SW480 (cell line): ENCODE measurements at regions not wholly inside any gene's neighbourhood (a gene's known extent, or its start where the extent isn't known, plus 50 kb on each side); places are given as distances from the start of the nearest gene placed in this dataset.
A peak's percentile ranks its signal among the peaks of the same experiment; 100 is the strongest.

ENCODE experiments used
- DNase-seq: peaks from one replicate; pipeline ENCODE4 v3.0.0-alpha.2; 2016; ENCODE audit warnings: low spot score

DNA sequence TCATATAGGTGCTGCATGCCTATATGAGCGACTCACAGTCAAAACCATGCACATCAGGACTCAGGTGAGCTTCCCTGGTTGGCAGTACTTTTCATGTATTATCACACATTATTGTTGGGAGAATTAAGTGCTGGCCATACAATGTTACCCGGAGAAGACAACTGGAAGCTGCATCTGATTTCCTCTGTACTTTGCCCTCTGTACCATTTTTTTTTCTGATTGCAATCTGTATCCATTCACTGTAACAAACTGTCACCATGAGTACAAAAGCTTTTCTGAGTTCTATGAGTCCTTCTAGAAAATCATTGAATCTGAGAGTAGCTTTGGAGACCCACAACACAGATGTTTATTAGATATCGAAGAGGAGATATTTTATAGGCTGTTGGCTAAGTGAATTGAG, 651.0 kb downstream of the NR2F1-AS1 start:
- DNase-seq, result no peak

DNA sequence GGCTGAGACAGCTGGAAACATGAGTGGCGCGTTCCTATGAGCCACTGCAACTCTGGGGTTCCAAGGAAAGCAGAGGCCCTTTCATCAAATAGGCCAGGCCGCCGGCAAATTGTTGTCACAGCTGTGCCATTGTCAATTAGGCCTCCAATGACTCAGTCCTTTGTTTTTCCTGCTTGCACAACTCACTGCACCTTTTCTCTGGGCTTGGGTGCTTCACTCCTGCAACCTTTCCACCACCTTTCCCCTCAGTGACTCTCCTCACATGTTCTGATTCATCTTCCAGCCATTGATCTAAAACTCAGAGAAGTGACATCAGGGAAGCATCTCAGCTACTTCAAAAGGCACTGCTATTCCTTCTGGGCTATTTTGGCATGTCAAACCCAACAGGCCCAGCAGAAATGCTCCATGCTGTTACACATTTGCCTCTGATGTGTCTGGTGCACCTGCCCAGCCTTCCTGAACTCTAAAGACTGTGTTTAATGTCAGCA, 653.7 kb downstream of the NR2F1-AS1 start:
- DNase-seq, result peak; percentile 71

DNA sequence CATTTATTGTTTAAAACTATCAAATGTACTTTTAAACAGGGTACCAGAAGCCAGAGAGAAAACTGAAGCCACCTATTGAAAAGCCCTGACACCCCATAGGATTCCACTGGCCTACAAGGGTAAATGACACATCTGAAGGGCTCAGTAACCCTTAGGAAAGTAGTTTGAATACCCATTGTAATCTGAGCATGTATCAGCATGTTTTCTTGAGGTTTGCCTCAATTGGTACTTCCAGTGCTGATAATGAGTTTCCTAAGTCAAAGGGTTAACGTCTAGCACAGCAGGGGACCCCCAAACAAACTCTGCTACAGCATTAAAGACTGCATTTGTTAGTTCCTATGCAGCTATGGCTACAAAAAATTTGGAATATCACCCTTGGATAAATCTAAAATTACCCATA, 657.1 kb downstream of the NR2F1-AS1 start:
- no peak for DNase-seq

DNA sequence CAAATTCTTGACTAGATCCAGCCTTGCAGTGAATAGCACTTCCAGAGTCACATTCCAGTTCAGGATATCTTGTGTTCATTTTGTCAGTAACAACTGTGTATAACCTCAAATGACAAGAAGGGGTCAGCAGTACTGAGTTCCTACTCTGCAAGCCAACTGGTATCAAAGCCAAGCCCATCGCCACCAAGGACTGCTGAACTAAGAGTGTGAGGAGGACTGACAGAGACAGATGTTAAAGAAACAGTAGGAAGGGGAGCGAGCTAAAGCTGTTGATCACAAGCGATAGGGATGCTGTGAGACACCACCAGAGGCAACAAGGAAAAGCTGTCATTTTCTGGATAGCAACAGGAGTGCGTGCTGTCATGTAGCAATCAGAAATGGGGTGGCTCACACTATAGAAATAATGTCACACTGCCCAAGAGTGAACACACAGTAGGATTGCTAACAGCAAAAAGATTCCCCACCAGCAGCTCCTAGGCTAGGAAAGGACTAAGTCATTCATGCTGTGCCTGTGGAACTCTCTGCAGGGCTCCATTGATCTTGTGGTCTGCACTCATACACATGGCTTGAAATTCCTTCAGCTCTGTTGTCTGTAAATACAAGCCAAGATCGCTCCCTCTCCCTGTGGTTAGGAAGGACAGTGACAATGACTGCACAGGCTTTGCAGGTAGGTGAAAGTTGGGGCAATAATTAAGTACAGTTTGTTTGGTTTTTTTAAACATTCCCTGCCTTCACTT, 658.6 kb downstream of the NR2F1-AS1 start:
- no peak for DNase-seq

DNA sequence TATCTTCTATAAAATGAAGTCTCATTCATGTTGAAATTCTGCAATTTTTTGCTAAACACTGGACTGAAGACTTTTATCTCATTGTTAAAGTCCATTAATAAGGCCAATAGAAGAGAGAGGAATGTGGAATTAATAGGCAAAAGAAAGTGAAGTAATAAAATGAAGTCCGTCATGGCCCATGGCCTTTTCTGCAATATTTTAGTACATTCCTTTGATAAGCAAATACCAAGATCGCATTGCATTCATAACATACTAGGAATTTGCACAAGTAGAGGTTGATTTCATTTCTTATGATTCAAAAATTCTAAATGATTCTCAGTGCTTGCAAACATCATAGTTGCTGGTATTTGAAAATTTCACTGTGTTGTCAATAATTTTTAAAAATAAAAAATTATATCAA, 664.0 kb downstream of the NR2F1-AS1 start:
- no peak for DNase-seq

DNA sequence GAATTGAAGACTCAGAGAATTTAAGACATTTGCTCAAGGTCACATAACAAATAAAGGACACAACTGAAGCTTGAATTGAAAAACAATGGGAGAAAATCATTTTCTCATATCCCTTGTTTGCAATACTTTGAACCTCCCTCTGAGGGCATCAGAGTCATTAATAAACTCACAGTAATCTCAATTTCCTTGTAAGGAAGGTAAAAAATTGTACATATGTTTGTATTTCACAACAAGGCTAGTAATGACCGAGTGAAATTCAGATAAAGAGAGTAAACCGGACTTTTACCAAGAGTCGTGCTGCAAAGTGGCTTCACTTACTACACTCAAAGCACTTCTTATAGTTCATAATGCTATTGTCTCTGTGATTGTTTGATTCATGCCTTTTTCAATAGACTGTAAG, 665.0 kb downstream of the NR2F1-AS1 start:
- DNase-seq, result no peak

DNA sequence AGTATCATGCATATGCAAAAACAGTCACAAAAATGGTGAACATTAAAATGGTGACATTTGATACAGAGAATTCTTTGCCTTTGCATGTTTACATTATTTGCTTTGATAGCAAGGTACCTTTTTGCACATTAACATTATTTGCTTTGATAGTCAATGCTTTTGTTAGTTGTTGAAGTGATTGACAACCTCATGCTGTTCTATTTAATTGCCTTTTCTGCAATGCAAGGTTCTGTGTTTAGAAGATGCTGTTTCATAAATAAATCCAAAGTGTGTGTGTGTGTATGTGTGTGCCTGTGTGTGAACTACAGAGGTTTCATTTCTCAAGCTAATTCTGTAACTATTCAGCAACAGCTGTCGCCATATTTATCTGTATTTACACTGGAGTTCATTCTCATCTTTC, 668.7 kb downstream of the NR2F1-AS1 start:
- no peak for DNase-seq

DNA sequence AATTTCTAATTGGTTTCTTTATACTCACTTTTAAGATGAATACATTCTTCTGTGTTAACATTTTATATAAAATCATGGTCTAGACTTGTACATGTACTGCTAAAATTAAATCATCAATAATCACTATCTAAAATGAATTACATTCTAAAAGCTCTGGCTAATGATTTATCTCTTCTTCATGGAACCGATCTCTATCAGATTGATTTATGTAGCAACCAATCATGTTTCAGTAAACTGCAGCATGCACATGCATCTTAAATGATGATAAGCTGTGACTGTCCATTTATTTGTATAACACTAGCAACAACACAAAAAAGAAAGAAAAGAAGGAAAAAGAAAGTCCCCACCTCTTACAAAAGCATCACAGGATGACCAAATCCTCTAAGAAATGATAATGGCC, 669.2 kb downstream of the NR2F1-AS1 start:
- DNase-seq, result no peak

DNA sequence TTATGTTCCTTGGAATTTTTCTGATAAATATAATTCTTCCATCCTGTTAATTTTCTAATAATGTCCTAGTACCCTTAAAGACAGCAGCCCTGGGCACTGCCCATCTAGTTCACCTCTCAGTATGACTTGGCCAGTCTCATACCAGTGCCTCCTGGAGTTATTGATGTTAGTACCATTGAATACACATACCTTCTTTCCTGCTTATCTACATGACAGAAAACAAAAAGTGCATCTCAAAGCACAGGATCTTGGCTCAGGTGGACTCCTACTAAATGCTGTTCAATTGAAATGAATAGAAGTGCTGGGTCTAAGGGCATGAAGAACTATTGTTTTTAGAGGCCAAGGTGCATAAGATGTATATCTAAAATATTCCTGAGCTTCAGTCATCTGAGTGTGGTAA, 669.7 kb downstream of the NR2F1-AS1 start:
- DNase-seq, result no peak

DNA sequence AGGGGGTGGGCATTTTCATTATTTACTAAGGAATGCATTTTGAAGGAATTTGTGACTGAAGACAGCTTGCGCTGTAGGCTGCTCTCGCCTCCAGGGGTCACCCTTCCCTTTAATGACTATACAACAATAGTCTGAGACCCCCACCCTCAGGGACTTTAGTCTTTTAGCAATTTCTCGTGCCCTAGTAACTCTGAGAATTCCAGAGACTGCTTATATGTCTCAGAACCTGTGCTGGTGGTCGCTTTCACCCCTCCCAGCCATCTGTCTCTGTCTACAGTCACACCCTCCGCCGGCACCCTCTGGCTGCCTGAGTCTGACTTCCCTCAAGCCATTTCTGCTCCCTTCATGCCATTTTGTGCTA, 671.4 kb downstream of the NR2F1-AS1 start:
- no peak for DNase-seq

DNA sequence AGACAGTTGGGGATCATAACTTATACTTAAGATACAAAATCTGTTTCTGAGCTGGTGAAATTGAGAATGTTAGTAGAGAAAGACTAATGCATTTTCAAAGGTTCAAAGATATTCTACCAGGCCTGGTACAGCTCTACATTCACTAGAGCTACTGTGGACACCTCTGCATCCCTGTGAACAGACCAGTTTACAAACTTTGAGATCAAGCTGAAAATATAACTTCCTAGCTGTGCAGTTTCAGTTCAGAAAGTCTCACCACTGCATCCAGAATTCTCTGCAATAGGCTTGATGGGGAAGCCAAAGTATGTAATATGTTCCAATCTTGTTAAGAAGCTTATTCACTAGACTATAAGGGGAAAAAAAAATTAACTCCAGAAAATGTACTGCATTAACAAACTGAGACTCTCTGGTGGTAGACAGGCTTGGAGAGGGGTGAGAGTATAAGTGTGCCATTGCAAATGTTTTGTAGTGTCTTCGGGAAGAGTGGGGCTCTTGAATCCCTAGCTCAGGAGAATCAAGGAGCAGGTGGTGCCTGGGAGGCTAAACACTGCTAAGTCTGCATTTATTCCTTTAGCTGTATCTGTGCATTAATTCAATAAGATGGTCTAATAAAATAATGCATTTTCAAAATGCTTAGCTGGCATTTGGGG, 671.9 kb downstream of the NR2F1-AS1 start:
- DNase-seq, result no peak

DNA sequence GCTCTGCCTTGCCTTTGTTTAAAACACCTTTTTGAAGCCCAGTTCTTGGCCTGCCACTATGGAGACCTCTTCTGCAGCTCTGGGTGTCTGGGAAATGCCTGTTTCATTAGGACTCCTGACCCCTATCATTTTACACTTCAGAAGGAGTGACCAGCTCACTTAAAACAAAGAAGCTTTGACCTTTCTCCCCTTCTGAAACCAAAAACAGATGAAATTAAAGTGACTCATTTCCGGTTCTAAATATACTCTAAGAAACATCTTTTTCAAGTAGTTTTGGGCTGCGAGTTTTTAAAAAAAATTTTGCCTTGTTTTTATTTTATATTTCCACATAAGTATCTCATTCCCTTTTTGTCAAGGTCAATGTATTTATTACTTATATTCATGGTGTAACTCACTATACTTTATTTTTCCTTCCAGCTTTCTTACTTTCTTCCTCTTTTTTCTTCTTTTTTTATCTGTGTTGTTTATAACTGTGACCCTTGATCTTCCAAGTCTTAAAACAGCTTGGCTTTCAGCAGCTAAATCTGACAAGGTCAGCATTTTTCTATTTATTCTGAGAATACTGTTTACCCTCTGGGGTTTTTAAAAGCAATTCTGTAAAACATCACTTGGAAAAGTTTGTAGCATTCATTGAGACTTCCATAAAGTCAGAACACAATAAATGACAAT, 672.9 kb downstream of the NR2F1-AS1 start:
- DNase-seq, result no peak

DNA sequence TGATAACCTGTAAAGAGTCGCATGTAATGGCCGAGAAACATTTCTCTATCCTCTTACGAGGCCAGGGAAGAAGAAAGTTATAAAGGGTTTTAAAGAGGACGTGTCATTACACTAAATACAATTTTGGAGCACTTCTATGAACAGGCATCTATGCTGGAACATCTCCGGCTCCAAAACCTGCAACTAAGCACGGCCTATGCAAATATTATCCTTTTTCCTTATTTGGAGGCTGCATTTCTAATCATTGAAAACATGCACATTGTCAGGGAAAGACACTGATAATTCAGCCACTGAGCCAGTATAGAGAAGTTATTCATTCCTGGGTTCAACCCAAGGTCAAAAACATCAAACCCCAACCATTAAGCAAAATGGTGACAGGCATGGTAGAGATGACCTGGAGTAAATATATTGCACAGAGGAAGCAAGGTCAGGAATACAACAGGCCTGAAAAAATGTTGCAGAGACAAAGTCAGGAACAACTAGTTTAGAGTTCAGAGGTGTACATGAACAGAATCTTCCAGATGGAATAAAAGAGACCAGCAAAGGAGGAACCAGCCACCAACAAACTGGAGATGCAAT, 674.1 kb downstream of the NR2F1-AS1 start:
- no peak for DNase-seq

DNA sequence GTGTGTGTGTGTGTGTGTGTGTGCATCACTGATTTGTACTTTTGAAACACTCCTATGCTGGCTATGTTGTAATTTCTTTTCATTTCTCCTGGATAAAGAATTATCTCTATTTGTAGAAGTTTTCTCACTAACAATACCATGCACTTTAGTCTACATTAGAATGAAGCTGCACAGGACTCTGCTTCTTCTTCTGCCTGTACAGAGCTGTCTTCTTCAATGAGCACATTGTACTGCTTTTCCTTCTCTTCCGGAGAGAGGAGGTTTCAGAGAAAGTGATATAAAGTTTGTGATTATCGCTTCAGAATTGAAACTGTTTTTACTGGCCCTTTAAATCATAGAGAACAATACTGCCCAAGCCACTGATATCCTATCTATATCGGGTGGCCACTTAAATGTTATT, 677.0 kb downstream of the NR2F1-AS1 start:
- DNase-seq, result no peak

DNA sequence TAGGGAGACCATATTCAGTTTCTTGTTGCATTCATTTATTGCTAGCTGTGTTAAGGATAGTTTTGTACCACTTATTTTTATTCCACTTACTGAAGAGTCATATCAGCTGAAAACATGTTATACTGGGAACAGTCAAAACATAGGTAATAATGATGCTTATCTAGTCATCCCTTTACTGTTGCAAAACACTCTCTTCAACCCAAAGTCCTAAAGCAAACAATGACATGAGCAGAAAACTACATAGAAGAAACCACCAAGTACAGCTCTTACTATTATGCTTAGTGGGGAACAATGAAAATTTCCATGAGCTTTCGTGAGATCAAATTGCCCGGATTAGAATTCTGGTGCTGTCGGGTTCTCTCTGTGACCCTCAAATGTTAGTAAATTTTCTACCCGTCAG, 681.4 kb downstream of the NR2F1-AS1 start:
- no peak for DNase-seq

DNA sequence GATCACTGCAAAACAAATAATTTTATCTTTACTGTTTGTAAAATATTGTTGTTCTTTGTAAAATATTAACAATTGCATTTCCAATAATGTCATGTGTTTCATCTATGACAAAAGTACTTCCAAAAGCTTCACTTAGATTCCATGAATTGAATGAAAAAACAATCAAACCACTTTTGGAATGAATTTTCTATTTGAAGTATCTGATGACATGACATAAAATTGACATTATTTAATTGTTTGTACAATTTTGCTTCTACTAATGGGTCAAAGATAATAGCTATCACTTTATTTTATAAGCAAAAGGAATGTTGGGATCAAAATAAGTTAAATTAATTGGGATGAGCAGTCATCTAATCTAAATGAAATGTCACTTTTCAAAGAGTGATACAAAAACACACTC, 684.3 kb downstream of the NR2F1-AS1 start:
- no peak for DNase-seq

DNA sequence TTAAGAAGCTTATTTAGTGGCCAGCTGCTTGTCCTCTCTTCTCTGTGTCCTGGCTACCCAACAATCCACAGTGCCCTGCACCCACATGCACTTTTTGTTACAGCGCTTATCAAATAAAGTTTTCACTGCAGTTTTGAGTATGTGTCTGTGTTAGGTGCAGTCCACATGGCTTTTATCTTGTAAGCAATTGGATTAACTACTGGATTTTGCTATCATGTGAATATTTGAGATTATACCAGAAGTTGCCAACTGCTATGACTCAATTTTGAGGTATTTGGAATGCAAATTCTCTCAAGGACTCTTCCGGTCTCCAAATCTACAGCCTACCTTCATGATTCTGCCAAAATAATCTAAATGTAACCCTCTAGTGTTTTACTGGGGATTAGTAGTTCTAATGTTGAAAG, 690.2 kb downstream of the NR2F1-AS1 start:
- no peak for DNase-seq

DNA sequence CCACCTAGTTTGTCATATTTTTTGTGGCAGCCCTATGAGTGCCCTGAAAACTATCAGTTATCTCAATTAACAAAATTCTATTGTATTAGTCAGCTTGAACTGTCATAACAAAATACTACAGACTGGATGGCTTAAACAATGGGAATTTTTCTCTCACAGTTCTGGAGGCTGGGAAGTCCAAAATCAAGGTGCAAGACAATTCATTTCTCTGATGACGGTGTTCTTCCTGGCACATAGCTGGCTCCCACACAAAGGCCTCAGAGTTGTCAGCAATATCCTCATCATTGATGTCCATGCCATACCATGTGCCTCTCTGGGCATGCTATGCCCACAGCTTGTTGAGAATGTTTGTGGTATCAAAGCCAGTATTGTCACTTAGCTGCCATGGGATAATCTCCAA, 691.9 kb downstream of the NR2F1-AS1 start:
- no peak for DNase-seq

DNA sequence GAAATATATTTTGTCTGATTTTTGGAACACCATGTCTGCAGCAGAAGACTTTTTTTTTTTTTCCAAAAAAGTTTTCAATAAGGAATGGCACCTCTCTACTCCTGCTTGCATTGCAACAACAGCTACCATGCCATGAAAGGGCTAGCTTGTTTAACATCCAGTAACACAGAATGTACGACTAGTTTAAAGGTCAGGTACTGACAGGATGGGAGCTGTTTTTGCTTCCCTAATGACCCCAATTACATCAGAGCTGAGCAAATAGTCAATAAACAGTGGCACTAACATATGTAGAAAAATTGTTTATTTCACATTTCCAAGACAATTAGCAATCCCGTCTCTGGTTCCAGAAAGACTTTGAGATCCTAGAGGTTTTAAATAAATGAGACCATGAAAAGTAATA, 693.8 kb downstream of the NR2F1-AS1 start:
- DNase-seq, result no peak

DNA sequence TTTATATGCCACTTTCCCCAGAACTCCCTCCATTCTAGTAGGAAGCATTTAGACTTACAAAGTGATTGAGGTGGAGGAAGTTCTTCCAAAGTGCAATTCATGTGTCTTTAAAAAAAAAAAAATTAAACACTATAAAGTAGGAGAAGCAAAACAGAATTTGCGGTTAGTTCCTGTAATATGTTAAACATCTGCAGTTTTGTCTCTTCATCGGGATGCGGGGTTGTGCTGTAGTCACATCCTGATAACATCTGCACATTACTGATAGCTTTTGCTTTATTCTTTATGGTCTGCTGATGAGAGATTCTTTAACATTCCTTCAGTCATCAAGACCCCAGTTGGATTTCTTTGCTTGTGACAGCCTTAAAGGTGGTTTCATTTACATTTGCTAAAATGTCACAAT, 694.3 kb downstream of the NR2F1-AS1 start:
- no peak for DNase-seq

DNA sequence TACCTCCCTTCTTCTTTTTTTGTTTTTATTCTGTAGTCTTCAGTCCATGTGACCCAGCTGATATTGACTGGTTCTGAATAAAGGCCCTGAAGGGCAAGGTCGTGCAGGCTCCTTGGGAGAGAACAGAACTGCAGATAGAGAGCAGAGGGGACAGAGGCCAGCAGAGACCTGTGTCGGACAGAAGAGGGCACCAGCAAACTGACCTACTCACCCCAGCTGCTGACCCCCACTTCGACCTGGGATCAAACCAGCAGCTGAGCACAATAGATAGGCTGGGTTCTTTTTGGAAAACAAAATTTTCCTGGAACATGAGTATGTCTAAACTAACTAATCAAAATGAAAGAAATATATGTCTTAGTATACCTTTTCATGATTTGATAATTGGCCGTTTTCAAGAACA, 695.1 kb downstream of the NR2F1-AS1 start:
- peak; percentile 28 for DNase-seq

DNA sequence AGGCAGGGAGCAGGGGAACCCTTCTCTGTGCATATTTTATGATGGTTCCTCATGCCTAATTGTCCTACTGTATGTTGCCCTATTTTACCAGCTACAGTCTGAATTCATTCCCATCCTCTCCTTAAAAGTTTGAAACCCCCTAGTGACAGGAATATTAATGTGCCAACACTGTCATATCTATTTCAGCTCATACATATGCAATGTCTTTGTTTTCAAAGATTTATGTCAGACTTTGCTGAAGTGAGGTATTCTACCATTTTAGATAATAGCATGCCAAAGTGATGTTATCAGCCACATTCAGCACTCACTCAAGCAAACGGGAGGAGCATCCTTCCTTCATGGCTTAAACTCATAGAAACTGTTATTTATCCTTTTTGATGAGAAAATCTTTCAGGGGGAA, 696.5 kb downstream of the NR2F1-AS1 start:
- DNase-seq, result no peak
